HL-60 (cell line): ENCODE measurements at regions not wholly inside any gene's neighbourhood (a gene's known extent, or its start where the extent isn't known, plus 50 kb on each side); places are given as distances from the start of the nearest gene placed in this dataset.
A peak's percentile ranks its signal among the peaks of the same experiment; 100 is the strongest.

Experiments
- DNase-seq, 2 experiments: peaks; one replicate each; pipeline ENCODE4 v3.0.0-alpha.2; 2010 to 2020; ENCODE audit warnings: low read depth in 1 of 2, low spot score in 1 of 2
- H3K27ac ChIP-seq: fragments of 250-450 bp; sonication (Bioruptor Pico); replicated peaks from 2 replicates; pipeline ENCODE4 v1.5.1; 2020; ENCODE audit warnings: mild to moderate bottlenecking, moderate library complexity
- H3K27me3 ChIP-seq: fragments of 250-450 bp; sonication (Bioruptor Pico); 2 replicates; pipeline ENCODE4 v1.5.1; 2021; ENCODE audit warnings: mild to moderate bottlenecking, moderate library complexity; ENCODE audit not compliant: insufficient read depth, poor library complexity, severe bottlenecking
- H3K4me3 ChIP-seq: replicated peaks from 2 replicates; pipeline ENCODE4 v1.5.1; 2011; ENCODE audit warnings: mild to moderate bottlenecking, control low read depth, low read length; ENCODE audit not compliant: insufficient read depth
- CTCF ChIP-seq: IDR thresholded peaks from one replicate; pipeline ENCODE4 v1.5.1; 2011; ENCODE audit warnings: low read length, control low read depth, inconsistent platforms; ENCODE audit not compliant: insufficient read depth
- GABPA ChIP-seq: IDR thresholded peaks from 2 replicates; pipeline ENCODE4 v1.6.1; 2012; ENCODE audit warnings: low read depth
- POLR2AphosphoS5 ChIP-seq: IDR thresholded peaks from 2 replicates; pipeline ENCODE4 v1.6.1; 2012; ENCODE audit warnings: low read depth
- REST ChIP-seq: IDR thresholded peaks from 2 replicates; pipeline ENCODE4 v1.6.1; 2012; ENCODE audit warnings: low read depth; ENCODE audit not compliant: insufficient replicate concordance
- SPI1 ChIP-seq: IDR thresholded peaks from 2 replicates; pipeline ENCODE4 v1.6.1; 2012; ENCODE audit warnings: low read depth, mild to moderate bottlenecking, borderline replicate concordance

- Histone ChIP-seq H3K4me3 (no peak overlapping the region), H3K27ac (peak overlapping the region; percentile 64), H3K27me3 (no peaks in the 10 kb centered on the region)
- DNase-seq: peak; percentile 3 to 65
- TF ChIP-seq REST (no peak), GABPA (no peak), CTCF (no peak), SPI1 (peak; percentile 71), POLR2AphosphoS5 (peak; percentile 66)
Observed at GRCh38 chr5:121164632-121165031, 687.0 kb upstream of the FTMT start.

GRCh38 chr5:121171361-121171760, 680.3 kb upstream of the FTMT start:
- Histone ChIP-seq H3K4me3 (no peak overlapping the region), H3K27ac (no peak overlapping the region), H3K27me3 (no peaks in the 10 kb centered on the region)
- DNase-seq: no peak
- TF ChIP-seq SPI1: no peak

GRCh38 chr5:121171834-121172233, 679.8 kb upstream of the FTMT start:
- TF ChIP-seq CTCF (no peak), SPI1 (no peak), GABPA (no peak), POLR2AphosphoS5 (no peak), REST (no peak)
- DNase-seq: no peak

GRCh38 chr5:121174351-121174750, 677.3 kb upstream of the FTMT start:
- no peak for DNase-seq
- no peaks in the 10 kb centered on the region for H3K27me3 ChIP-seq
- no peak overlapping the region for H3K27ac ChIP-seq
- no peak for TF ChIP-seq CTCF
- TF ChIP-seq GABPA: no peak
- TF ChIP-seq SPI1: no peak
- no peak overlapping the region for H3K4me3 ChIP-seq

More at GRCh38 chr5:121171834-121172233, 679.8 kb upstream of the FTMT start:
- Histone ChIP-seq H3K4me3 (no peak overlapping the region), H3K27ac (no peak overlapping the region), H3K27me3 (no peaks in the 10 kb centered on the region)
